ENCODE measurements at regions not wholly inside any gene's neighbourhood (a gene's known extent, or its start where the extent isn't known, plus 50 kb on each side); places are given as distances from the start of the nearest gene placed in this dataset.

DNA sequence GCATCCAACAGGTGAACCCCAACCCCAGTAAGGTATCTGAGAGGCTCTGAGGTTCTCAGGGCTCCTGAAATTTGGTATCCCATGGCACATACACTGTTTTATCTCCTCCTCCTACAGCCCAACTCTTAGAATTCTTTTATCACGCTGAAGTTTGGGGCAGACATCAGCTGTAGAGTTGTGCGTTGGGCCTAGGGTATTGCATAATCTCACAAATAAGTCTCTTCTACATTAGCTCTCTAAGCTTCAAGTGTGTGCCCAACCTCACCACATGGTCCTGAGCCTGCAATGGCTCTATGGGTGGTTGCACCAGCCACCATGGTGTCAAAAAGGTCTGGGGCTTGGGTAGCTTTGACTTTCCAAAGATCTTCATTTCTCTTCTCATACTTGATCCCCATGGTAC lies 603.0 kb downstream of the BUD13 start:
- no peak for DNase-seq (ENCODE audit: low read depth)
- TF ChIP-seq, protein P1, sequence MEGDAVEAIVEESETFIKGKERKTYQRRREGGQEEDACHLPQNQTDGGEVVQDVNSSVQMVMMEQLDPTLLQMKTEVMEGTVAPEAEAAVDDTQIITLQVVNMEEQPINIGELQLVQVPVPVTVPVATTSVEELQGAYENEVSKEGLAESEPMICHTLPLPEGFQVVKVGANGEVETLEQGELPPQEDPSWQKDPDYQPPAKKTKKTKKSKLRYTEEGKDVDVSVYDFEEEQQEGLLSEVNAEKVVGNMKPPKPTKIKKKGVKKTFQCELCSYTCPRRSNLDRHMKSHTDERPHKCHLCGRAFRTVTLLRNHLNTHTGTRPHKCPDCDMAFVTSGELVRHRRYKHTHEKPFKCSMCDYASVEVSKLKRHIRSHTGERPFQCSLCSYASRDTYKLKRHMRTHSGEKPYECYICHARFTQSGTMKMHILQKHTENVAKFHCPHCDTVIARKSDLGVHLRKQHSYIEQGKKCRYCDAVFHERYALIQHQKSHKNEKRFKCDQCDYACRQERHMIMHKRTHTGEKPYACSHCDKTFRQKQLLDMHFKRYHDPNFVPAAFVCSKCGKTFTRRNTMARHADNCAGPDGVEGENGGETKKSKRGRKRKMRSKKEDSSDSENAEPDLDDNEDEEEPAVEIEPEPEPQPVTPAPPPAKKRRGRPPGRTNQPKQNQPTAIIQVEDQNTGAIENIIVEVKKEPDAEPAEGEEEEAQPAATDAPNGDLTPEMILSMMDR (IDR thresholded peaks at IDR 0.05; ENCODE audit: insufficient read depth, low read depth, low read length), result no peak
- H3K4me3 ChIP-seq (ENCODE audit: low read depth, low read length), result no peak overlapping the region

DNA sequence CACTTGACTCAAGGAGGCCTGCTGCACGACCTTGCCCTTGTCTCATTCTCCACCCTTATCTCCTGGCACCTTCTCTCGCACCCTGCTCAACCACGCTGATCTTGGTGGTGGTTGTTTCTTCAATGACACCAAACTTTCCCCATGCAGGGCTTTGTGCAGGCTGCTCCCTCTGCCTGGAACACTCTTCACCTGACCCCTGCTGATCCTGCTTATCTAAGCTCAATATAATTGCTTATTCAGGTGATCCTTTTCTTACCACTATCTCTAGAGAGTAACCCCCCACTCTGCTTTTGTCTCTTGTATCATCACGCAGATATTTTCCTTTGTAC lies 604.4 kb downstream of the BUD13 start:
- no peak overlapping the region for H3K4me3 ChIP-seq (ENCODE audit: low read depth, low read length)
- TF ChIP-seq, protein P1 (IDR thresholded peaks at IDR 0.05; ENCODE audit: insufficient read depth, low read depth, low read length), result no peak
- DNase-seq (ENCODE audit: low read depth), result no peak

DNA sequence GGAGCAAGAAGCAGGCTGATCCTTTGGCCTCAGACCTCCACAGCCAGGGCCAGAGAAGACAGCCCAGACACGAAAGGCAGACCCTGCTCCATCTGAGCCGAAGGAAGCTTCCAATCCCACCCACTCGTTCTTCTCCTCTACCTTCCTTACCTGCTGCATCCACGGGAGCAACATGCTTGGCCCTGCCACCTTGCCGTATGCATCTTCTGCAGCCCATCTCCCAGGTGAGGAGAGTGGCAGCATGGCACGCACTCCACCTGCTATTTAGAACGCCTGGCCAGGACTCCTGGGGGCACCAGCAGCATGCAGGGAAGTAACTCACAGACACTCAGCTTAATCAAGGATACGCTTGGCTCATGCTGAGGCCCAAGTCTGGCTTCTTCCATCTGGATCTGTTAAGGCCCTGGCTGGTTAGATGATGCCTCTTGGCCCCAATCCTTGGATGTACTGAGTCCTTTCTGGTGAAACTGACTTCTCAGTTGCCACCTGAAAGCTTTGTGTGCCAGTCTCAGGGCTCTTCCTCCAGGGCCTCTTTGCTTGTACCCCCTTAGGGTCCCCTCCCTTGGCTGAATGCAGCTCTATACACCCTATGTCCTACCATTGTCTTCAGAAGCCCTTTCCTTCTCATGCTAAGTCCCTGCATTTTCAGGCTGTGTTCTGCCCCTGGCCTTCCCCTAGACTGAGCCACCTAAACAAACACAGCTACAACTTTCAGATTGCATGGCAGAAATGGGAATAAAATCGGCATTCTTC lies 604.9 kb downstream of the BUD13 start:
- TF ChIP-seq, protein P1 (IDR thresholded peaks at IDR 0.05; ENCODE audit: insufficient read depth, low read depth, low read length), result no peak
- no peak overlapping the region for H3K4me3 ChIP-seq (ENCODE audit: low read depth, low read length)
- DNase-seq (ENCODE audit: low read depth), result no peak

DNA sequence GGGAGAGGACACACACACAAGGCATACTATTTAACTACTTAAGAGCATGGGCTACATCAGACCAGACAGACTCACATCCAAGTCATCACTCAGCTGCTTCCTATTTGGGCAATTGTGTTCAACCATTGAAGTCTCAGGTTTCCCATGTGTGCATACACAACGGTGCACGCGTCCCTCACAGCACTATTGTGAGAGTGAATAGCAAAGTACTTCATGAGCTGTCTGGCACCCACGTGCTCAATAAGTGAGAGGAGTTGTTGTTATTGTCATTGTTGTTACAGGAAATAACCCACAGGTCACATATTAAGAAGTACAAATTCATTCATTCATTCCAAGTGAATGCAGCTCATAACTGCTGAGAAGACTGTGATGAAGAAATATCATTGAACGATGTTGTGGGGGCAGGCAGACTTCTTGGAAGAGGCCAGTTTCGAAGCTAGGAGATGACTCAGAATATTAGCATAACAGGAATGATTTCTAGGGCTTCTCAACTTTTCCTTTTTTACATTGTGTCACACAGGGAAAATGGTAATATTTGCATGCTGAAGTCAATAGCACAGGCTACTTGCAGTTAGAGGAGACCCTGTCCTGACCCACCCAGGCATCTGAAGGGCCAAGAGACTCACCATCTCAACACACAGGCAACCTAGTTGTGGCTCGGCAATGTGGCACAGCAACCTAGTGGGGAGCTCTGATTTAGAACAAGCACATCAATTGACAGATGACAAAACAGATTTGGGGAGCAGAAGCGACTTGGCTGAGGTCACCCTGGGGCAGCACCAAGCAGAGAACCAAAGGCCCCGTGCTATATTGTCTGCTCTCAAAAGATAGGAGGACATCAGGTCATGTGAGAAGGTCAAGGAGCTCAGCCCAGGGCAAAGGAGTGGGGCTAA lies 606.0 kb downstream of the BUD13 start:
- H3K4me3 ChIP-seq (ENCODE audit: low read depth, low read length), result no peak overlapping the region
- DNase-seq (ENCODE audit: low read depth), result no peak
- TF ChIP-seq, protein P1 (IDR thresholded peaks at IDR 0.05; ENCODE audit: insufficient read depth, low read depth, low read length), result no peak

DNA sequence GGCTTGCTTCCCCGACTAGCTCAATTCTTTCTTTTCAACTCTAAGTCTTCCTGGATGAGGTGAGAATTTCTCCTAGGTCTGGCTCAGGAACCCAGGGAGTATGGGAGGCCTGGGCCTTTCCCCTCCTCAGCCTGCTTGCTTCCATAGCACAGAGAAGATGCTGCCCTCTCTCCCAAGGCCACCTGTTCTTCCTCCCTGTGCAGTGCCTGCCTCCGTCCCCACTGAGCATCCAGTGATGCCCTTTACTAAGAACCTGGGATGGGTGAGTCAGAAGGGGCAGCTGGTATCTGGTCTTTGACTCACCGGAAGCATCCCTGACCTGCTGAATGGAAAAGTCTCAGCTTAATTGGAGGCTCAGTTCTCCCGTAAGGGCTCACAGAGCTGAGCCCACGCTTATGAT lies 607.9 kb downstream of the BUD13 start:
- no peak for DNase-seq (ENCODE audit: low read depth)
- no peak overlapping the region for H3K4me3 ChIP-seq (ENCODE audit: low read depth, low read length)
- TF ChIP-seq, protein P1 (IDR thresholded peaks at IDR 0.05; ENCODE audit: insufficient read depth, low read depth, low read length), result no peak

DNA sequence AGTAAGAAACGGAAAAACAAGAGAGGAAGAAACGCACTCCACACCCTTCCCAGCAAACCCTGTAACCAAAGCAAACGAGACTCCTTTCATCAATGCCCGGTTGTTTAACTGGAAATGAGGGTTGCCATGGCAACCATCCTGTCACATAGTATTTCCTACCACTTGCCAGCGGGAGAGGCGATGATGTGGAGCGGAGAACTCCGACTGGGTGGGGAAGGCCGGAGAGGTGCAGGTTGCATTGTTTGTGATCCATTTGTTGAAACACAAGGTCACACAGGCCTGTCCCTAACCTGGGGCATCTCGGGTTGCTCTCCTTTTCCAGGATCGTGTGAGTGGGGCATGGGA lies 609.9 kb downstream of the BUD13 start:
- TF ChIP-seq, protein P1 (IDR thresholded peaks at IDR 0.05; ENCODE audit: insufficient read depth, low read depth, low read length), result no peak
- DNase-seq (ENCODE audit: low read depth), result no peak
- no peak overlapping the region for H3K4me3 ChIP-seq (ENCODE audit: low read depth, low read length)
